ENCODE measurements at regions not wholly inside any gene's neighbourhood (a gene's known extent, or its start where the extent isn't known, plus 50 kb on each side); places are given as distances from the start of the nearest gene placed in this dataset.

DNA sequence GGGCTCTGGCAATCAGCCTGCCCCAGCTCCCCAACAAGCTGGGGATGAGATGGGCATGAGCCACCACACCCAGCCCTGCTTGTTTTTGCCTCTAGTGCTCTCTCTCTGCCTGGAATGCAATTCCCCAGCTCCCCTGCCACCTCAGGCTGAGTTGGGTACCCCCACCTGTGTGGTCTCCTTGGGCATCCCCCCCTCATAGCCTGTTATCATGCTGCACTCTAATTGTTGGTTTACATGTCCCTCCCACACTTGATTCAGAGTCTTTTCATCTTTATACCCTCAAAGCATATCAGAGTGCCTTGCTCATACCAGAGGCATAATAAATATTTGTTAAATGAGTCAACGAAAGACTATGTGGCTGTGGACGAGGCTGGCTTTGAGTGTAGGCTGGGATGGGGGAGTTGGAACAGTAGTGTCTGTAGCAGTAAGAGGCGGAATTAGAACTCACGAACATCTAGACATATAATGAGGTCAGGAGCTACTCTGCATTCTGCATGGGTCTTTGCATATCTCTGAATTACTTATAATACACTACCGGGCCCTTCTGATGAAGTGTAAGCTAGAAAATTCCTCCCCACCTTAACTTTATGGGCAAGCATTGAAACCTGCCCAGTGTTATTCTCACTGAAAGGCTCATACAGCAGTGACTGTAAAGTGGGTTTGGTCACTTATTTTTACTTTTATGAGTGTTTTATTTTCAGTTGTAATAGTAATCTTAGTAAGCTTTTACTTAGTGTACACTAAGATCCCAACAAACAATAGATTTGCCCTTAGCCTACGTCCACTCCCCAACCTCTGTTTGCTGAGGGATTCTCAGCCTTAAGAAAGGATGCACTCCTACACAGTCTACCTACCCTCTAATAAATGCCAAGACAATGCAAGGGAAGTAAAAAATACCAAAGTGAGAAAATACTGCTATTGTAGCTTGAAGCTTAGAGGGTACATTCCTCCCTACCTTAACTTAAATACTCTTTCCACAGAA is 58.7 kb downstream of the EDN1 start:
- no peak overlapping the region for H3K4me3 ChIP-seq (ENCODE audit: control insufficient read depth, low read depth, low read length)
- DNase-seq (ENCODE audit: low read depth): peak; percentile 44
- TF ChIP-seq, protein P1, sequence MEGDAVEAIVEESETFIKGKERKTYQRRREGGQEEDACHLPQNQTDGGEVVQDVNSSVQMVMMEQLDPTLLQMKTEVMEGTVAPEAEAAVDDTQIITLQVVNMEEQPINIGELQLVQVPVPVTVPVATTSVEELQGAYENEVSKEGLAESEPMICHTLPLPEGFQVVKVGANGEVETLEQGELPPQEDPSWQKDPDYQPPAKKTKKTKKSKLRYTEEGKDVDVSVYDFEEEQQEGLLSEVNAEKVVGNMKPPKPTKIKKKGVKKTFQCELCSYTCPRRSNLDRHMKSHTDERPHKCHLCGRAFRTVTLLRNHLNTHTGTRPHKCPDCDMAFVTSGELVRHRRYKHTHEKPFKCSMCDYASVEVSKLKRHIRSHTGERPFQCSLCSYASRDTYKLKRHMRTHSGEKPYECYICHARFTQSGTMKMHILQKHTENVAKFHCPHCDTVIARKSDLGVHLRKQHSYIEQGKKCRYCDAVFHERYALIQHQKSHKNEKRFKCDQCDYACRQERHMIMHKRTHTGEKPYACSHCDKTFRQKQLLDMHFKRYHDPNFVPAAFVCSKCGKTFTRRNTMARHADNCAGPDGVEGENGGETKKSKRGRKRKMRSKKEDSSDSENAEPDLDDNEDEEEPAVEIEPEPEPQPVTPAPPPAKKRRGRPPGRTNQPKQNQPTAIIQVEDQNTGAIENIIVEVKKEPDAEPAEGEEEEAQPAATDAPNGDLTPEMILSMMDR (IDR thresholded peaks at IDR 0.05; ENCODE audit: control insufficient read depth, insufficient read depth, low read depth, low read length, missing control alignments): no peak

DNA sequence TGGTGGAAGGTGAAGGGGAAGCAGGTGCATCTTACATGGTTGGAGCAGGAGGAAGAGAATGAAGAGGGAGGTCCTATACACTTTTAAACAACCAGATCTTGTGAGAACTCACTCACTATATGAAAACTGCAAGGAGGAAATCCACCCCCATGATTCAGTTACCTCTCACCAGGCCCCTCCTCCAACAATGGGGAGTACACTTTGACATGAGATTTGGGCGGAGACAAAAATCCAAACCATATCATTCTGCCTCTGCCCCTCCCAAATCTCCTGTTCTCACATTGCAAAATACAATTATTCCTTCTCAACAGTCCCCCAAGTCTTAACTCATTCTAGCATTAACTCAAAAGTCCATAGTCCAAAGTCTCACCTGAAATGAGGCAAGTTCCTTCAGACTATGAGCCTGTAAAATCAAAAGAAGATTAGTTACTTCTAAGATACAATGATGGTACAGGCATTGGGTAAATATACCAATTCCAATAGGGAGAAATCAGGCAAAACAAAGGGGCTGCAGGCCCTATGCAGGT is 60.5 kb downstream of the EDN1 start:
- DNase-seq (ENCODE audit: low read depth): no peak
- TF ChIP-seq, protein P1 (IDR thresholded peaks at IDR 0.05; ENCODE audit: control insufficient read depth, insufficient read depth, low read depth, low read length, missing control alignments): no peak
- H3K4me3 ChIP-seq (ENCODE audit: control insufficient read depth, low read depth, low read length): no peak overlapping the region

DNA sequence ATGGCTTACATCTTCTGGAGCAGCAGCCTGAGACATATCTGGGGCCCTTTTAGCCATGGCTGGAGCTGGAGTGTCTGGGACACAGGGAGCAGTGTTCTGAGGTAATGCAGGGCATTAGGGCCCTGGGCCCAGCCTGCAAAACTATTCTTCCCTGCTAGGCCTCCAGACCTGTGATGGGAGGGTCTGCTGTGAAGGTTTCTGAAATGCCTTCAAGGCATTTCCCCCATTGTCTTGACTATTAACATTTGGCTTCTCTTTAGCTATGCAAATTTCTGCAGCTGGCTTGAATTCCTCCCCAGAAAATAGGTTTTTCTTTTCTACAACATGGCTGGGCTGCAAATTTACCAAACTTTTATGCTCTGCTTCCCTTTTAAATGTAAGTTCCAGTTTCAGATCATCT is 61.5 kb downstream of the EDN1 start:
- TF ChIP-seq, protein P1 (IDR thresholded peaks at IDR 0.05; ENCODE audit: control insufficient read depth, insufficient read depth, low read depth, low read length, missing control alignments): no peak
- H3K4me3 ChIP-seq (ENCODE audit: control insufficient read depth, low read depth, low read length): no peak overlapping the region
- DNase-seq (ENCODE audit: low read depth): no peak

DNA sequence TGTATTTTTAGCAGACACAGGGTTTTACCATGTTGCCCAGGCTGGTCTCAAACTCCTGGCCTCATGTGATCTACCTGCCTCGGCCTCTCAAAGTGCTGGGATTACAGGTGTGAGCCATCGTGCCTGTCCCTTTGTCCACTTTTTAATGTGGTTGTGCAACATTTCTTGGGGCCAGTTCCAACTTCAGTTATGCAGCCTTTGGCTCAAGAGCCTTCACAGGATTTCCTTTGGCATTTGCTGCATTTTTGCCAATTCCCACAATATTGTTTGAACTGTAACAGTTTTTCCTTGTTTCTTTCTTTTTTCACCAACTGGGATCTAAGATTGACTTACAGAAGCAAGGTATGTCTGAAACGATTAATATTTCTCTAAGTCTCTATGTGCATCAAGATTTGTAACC is 63.6 kb downstream of the EDN1 start:
- no peak overlapping the region for H3K4me3 ChIP-seq (ENCODE audit: control insufficient read depth, low read depth, low read length)
- TF ChIP-seq, protein P1 (IDR thresholded peaks at IDR 0.05; ENCODE audit: control insufficient read depth, insufficient read depth, low read depth, low read length, missing control alignments): no peak
- no peak for DNase-seq (ENCODE audit: low read depth)

DNA sequence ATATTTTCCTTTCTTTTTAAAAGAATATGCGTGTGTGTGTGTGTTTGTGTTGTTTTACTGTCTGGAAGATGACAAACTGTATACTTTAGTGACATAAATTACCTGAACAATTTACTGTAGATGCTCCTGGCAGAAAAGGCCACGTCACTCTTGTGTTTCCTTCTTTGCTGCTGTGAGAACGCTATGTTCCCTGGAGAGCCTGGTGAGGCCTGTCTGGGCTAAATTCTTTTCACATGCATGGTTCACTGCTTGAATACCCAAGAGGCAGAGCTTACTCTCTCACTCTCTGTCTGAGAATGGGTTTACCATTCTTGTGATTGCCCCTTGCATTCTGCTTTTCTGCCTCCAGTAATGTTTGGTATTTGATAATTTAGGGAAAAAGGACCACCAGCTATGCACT is 64.3 kb downstream of the EDN1 start:
- TF ChIP-seq, protein P1 (IDR thresholded peaks at IDR 0.05; ENCODE audit: control insufficient read depth, insufficient read depth, low read depth, low read length, missing control alignments): no peak
- DNase-seq (ENCODE audit: low read depth): no peak
- H3K4me3 ChIP-seq (ENCODE audit: control insufficient read depth, low read depth, low read length): no peak overlapping the region

DNA sequence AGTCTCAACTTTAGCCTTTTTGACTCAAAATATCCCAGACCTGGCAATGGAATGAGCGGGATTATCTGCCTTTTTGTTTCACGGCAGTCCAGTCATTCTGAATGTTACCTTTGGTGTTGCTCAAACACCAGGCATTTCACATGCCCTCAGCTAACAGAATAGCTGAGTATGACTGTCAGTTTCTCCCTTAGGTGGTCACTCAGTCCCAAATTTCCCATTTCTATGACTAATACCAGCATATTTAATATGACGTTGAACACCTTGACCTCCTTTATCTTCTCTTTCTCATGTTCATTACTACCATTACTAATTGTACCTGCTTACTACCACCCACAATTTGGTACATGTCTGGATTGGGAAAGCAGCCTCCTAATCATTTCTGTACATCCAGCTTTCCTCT is 65.2 kb downstream of the EDN1 start:
- DNase-seq (ENCODE audit: low read depth): no peak
- no peak overlapping the region for H3K4me3 ChIP-seq (ENCODE audit: control insufficient read depth, low read depth, low read length)
- TF ChIP-seq, protein P1 (IDR thresholded peaks at IDR 0.05; ENCODE audit: control insufficient read depth, insufficient read depth, low read depth, low read length, missing control alignments): no peak
